T-helper 2 cell treated with Interferon-gamma antibody and Interleukin-4, amounts not matched to agents 100 ng/mL and 5 ng/mL, for 36 hours (primary cell): ENCODE measurements at regions not wholly inside any gene's neighbourhood (a gene's known extent, or its start where the extent isn't known, plus 50 kb on each side); places are given as distances from the start of the nearest gene placed in this dataset.

Source experiments
- intact Hi-C: fragments of 100-400 bp; cut with micrococcal nuclease; formaldehyde crosslinking; loops from one replicate; pipeline ENCODE4 v1.15.1; 2023

DNA sequence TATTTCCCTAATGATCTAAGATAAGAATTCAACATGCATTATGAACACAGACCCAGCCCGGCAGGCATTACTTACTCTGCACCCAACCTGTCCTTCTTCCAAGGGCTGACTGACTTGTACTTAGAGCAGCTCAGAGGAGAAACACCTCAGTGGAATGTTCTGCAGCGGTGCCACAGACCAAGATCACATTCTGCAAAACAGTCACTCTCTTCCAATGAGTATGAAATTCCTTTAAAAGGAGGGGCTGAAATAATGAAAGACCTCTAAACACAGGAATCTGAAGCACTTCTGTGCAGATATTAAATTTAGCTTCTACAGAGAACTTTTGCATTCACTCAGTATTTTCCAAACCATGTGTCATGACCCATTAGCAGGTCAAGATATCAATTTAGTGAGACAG lies 172.9 kb downstream of the ZDHHC21 start:
- intact Hi-C loops: no loop called here

DNA sequence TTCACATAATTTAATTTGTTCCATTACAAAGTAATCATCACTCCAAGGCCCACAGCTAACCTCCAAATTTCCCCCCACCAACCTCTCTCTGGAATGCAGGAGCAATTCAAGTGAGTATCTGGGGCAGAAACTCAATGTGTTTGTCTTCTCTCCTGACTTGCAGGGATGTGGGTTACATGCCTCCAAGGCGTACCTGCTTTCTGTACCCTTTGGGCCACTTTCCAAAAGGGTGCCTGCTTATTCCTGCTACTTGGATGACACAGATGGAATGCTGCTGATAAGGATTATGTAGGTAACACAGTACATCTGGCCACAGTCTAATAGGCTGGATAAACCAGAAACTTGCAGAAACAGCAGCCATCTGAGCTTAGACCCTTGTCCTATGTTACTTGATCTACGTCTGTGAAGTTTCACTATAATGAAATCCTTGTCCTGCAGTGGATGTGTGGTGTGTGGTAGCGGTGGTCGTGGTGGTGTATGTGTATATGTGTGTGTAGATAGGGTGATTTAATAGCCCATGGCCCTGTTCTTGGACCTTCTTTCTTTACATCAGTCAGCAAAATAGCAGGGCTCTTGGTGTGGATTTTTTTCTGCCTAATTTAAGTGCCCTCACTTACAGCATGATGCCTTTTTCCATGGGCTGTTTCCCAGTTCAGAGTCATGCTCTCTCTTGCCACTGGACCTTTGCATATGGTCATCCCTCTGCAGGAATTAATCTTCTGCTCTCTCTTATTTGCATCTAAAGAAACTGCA lies 175.9 kb downstream of the ZDHHC21 start:
- intact Hi-C loops: no loop called here

DNA sequence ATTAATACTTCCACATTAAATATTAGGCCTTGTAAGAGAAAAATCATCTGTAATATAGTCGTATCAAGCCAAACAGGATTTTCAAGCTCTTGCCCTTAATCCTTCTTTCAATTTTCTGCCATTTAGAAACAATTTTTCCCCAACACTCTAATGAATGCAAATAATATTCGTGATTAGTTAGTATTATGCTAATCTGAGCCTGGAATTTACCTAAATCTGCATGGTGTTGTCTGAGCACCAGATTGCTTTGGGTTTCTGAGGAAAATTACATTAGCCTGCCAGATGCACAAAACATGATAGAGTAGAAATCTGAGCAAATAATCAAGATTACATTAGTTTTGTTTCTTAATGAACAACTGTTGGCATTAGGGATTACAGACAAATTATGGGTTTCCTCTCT lies 176.6 kb downstream of the ZDHHC21 start:
- intact Hi-C loops: no loop called here

DNA sequence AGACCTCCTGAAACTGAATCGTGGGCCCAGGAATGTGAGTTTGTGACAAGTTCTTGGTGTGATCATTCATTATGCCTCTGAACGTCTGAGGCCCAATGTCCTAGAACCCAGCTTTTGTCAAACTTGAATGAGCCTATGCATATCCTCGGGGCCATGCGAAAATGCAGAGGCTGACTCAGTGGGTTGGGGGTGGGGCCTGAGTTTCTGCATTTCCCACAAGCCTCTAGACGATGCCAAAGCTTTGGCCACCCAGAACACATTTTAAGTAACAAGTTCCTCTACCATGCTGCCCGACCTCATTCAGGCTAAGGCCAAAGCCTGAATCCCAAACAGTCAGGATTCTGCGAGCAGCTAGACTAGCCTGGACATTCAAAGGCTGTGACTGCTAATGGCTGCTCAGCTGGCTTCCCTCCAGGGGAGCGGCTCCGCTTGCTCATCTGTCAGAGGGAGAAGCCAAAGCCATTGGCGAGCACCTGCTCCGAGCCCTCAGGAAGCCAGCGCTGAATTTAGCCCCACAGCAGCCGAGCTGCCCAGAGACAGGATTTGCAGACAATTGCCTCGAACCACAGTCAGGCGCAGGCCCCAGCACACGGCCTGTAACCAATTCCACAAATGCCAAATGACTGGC lies 177.5 kb downstream of the ZDHHC21 start:
- intact Hi-C loops: no loop called here

DNA sequence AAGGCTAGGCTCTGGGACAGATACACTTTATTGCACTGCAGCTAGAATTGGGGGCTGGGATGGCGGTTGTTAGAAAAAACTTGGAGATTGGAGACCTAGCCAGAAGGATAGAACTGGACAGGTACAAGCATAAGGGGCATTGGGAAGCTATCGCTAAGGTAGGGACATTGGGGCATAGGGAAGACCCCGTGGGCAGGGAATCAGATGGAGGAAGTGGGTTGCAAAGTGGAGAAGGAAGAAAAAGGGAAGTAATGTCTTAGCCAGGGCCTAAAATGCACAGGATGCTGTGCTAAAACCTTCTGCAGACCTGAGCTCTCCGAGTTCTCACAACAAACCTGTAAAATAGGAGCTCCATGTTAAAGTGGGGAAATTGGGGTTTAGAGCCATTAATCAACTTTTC lies 178.2 kb downstream of the ZDHHC21 start:
- intact Hi-C loops: no loop called here

DNA sequence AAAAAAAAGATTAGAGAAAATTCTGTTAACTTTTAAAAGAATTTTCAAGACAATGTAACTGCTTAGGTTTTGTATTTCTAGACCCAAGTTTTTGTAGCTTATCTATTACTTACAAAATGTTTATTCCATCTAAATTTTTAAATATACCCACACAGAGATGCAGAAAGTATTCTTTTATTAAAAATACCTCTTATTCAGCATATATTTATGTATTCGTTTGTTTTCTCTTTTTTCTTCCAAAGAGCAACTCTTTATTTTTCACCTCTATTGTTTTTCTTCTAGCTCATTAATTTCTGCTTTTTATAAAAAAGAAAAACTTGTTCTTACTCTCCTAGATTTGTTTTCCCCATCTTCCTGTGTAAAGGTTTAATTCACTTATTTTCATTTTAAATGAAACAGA lies 180.3 kb downstream of the ZDHHC21 start:
- intact Hi-C loops: no loop called here

DNA sequence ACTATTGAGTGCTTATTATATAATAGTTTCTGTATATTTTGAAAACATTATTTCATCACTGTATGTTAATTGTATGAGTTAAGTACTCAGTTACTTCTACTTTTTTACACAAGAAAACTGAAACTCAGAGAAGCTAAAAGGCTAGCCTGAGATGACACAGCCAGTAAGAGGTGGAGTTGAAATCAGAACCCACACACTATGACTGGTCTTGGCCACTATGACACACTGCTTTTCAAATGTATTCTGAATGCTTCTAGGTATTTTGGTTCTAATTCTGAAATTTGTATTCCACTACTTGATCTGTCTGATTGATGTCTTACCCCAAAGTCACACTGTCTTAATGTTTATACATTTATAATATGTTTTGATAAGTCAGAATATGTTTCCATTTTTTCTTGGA lies 181.8 kb downstream of the ZDHHC21 start:
- intact Hi-C loops: no loop called here

DNA sequence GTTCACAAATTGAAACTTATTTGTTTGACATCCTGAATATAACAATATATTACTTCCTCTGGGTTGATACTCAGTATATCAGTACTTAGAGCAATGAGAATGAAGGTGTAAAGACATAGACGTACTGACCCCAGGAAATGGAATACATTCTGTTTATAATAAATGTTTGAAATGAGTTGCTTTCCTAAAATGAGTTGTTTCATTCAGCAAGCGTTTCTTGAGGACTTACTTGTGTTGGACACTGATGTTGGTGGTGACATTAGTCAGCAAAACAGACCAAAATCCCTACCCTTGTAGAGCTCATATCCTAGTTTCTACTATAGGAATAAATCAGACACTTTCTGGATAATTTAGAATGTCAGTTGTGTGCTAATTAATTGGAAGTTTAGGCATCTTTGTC lies 184.3 kb downstream of the ZDHHC21 start:
- intact Hi-C loops: no loop called here

DNA sequence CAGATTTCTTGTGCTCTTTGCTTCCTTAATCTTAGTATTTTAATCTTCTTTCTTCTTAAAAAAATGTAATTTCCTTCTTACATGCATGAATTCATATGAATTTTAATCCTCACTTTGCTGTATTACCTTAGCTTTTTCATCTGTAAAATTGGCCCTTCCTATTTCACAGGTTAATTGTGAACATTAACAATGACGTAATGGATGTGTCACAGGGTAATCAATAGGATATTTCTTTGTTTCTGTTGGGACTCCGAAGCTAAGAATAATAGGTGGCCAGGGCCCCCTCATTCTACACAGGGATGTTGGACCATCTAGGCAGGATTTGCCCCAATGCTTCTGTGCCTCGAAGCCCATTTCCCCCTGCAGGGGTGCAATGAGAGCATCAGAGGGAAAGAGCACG lies 187.4 kb upstream of the NFIB start:
- intact Hi-C loops: no loop called here

DNA sequence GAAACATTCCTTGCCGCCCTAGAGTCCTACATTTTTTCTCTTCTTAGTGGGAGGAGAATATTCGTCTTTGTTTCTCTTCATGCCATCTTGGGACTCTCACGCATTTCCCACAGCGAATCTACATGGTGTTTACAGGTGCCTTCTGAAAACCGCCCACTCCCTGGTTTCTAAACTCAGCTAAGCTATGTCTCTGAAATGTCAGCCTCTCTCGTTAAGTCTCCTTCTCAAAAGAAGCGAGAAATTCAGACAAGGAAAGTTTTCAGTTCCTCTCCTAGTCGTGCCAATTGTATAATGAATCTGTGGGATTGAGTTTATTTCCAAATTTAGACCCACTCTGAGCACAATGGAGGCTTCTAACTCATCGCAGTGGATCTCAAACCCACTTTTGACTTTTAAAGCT lies 186.8 kb upstream of the NFIB start:
- intact Hi-C loops: no loop called here

DNA sequence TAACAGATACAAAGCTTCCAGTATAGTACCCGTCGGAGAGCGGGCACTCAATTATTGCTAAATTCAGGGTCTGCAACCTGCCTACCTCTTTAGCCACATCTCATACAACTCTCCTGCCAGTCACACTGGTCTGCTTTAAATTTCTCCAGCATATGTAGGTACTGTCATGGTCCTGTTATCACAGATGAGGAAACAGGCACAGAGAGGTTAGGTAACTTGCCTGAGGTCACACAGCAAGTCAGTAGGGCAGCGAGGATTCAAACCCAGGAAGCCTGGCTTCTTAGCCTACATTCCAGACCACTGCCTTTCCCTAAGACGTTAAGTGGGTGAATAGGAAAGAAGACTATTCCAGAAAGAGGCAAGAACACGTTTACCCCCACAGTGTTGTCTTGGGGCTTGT lies 186.0 kb upstream of the NFIB start:
- intact Hi-C loops: no loop called here

DNA sequence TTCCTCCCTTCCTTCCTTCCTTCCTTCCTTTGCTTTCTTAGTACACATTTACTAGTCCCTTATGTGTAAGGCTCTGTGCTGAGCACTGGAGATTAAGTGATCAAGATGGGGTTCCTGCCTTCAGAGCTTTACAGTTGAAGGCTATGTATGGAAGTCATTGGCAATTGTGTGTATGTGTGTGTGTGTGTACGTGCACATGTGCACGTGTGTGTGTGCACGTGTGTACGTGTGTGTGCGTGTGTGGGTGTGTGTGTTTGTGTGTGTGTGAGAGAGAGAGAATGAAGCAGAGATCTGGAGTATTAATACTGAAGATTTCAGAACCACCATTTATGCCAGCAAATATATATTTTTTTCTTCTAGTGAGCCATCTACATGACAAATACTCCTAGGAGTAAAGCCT lies 184.9 kb upstream of the NFIB start:
- intact Hi-C loops: no loop called here

DNA sequence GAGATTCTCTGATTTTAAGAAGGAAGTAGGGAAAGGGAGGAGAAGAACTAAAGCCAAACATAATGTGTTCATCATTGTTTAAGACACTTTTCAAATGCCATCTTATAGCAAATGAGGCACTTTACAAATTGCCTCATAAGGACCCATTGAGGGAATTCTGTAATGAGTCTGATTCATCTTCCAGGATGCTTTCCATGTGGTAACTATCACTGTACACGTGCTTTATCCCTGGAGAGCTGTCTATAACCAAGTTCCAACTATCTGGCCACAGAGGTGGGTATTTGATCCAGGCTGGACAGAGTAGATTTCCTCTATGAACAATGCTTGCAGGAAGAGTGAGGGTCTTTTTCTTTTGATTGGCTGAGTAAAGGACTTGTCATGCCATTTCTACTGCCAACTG lies 183.5 kb upstream of the NFIB start:
- intact Hi-C loops: no loop called here

DNA sequence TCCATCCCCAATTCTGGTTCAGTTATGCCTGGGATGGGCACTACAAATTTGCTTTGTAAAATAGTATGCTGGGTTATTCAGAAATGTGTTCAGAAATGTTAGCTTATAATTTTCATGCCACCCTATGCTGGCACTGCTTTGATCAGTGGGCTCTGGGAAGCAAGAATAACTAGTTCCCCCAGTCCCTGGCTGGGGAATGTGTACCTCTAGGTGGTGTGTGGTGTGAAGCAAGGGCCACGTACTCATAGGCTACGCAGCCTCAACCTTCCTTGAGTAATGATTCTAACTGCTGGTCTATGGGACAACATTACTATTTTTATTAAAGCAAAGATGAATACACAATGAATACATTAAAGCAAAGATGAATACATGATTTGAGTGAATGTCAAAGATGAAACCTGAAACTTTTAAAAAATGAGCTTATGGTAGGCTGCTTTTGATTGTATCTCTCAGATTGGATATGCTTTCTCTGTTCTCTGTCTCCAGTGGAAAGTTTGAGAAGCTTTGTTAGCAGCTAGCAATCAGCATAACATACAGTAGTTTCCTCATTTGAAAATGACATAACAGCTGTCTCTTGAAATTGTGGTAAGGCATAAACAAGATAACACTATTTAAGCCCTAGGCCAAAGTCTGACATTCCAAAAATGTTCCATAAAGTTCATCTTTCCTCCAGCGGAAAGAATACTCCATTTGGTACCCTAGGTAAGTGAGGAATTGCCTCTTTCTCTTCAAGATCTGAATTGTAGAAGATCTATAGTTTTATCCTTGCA lies 174.7 kb upstream of the NFIB start:
- intact Hi-C loops: no loop called here

DNA sequence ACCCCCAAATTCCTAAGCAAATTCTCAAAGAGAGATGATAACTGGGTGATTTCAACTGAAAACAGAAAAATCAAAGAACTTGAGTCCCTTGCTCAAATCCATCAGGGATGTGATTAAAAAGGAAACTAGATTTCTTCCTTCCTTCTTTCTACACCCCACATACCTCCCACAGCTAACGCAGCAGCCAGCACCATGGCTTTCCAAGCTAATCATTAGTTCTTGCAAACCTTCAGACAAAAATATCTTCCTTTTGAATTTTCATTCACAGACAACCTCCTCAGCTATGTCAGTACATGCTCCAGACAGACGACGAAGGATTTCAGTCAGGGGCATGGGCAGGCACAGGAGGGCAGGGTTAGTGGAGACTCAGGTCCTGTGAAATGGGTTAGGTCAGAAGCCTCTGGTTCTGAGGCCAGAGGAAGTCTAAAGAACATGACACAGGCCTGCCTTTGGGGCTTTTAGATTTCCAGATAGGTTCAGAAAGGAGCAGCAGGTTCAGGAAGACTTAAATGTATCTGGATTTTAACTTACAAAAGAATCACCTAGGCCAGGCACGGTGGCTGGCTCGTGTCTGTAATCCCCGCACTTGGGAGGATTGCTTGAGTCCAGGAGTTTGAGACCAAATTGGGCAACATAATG lies 173.7 kb upstream of the NFIB start:
- intact Hi-C loops: no loop called here

DNA sequence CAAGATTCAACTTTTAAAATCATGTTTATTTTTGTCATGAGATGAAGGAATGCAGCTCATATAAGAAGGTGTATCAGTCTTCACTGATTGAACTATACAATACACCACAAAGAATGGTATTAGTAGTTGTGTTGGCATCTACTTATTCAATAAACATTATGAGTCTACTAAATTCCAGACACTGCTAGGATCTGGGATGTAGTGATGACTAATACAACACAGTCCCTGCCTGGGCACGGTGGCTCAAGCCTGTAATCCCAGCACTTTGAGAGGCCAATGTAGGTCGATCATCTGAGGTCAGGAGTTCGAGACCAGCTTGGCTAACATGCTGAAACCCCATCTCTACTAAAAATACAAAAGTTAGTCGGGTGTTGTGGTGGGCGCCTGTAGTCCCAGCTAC lies 171.4 kb upstream of the NFIB start:
- intact Hi-C loops: no loop called here

DNA sequence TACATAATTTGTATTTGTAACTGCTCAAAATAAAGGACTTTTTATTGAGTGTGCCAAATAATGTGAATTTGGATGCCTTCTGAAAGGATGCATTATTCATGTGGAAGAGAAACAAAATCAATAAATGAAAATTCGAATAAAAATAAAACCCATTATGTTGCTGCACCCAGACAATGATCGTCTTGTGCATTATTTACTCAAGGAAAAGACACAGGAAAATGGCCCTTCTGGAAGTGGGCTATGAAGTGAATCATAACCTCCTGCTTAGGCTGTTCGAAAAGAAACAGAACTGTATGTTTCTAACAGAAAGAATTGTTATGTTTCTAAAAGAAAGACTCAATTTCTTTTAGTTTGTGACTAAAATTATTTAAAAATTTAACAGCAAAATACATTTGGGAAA lies 168.9 kb upstream of the NFIB start:
- intact Hi-C loops: no loop called here

DNA sequence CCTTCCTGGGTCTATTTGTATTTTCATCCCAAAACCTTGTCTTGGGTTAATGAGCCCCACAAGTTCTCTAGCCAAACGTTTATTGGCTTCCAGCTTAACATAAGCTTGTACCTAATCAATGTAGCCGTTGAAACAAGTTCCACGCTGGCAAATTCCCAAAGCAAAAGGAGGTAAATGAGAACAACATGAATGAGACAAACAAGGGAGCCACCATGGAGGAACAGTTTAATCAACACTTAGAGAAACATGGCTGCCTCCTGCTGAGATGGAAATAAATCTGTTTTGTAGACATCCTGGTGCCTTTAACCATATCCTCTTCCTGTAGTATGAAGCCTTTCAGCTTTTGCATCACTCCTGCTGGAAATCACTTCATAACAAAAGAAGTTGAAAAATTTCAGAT lies 166.6 kb upstream of the NFIB start:
- intact Hi-C loops: no loop called here

DNA sequence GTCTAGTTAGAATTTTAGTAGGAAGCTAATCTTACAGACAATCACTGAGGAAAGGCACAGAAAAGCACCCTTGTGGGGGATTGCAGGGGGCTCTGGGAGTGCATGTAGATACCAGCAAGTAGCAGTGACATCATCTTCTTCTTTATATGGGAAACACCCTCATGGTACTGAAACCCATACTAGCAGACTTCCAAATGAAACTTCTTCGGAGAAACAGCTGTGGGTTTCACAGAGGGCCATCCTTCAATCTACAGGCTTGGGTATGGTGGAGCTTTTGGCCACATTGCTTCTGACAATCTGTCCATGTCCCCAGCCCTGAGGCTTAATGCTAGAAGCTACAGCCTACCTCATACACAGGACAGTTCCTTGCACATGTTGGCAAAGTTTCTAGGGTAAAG lies 165.2 kb upstream of the NFIB start:
- intact Hi-C loops: no loop called here

DNA sequence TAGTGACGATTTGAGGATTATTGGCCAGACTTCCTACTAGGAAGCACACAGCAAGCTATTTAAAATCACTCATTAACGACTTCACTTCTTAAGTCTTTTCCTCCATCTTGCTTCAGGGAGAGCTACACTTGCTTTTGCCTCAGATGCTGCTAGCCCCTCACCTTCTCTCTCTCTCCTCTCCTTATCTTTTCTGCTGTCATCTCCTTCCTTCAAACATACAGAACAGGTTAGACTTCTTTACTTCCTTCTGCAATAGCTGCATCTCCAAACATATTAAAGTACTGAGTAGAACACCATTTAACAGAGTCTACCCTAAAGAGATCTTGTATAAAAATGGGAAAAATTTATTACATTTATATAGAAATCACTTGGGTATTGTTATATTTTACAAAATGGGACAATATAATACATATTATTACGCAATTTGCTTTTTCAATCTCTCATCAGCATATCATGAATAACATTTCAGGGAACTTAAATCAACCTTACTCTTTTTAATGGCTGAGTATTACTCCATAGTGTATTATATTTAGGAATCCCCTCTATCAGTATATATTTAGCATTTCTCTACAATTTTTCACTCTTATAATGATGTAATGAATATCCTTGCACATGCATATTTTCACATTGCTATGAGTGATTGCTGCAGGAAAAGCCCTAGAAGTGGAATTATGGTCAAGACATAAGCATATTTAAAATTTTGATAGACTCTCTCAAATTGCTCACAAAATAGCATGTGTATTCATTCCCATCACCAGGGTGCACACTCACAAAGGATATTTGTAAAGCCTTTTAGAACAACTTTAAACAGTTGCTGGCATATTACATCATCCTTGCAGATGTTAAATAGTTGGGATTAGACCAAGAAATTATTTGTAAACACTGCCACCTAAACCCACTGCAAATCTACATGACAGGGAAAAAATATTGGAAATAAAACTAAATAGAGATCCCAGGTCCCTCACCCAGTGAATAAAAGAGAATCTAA lies 164.5 kb upstream of the NFIB start:
- intact Hi-C loops: no loop called here

DNA sequence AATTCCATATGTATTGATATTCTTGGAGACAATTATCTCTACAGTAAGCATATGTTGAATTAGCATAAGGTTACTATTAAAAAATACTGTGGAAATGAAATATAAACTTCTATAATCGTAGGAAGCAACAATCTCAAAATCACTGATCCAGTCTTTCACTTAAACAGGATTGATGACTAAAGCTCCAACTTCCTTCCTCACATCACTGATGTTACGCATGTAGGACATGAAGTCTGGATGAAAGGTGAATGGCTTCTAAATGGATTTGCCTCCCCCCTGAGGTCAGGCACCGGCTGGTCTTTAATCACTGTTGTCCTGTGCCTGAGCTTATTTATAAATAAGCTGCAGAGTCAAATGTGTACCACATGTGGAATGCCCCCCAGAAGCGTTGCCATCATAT lies 157.1 kb upstream of the NFIB start:
- intact Hi-C loops: no loop called here
